GM12878 (cell line): ENCODE measurements at regions not wholly inside any gene's neighbourhood (a gene's known extent, or its start where the extent isn't known, plus 50 kb on each side); places are given as distances from the start of the nearest gene placed in this dataset.

Experiments used
- ATAC-seq: fragments of 200-7000 bp; cut with Tn5 transposase; 3 replicates; pipeline ENCODE4 v1.9.1; 2020; ENCODE audit warnings: mild to moderate bottlenecking, moderate library complexity
- BruUV-seq: library from RNA; stranded (reverse); fragments of 400-500 nt; replicated peaks from 2 replicates; lab custom pipeline; 2021; lab: Mats Ljungman, UMichigan
- CTCF ChIA-PET: fragments of 300-600 bp; sonication (Branson Sonifier 250); formaldehyde crosslinking; extraction: SDS; loops from one replicate; lab custom pipeline; 2021; ENCODE audit warnings: inconsistent platforms; lab: Yijun Ruan, JAX
- POLR2A ChIA-PET: fragments of 350-600 bp; formaldehyde crosslinking; extraction: SDS; loops from one replicate; lab custom pipeline; 2021; ENCODE audit warnings: inconsistent platforms; lab: Charles Lee
- RAD21 ChIA-PET: fragments of 300-600 bp; sonication (Branson Sonifier 250); formaldehyde crosslinking; loops from one replicate; lab custom pipeline; 2023; ENCODE audit warnings: antibody characterized with exemption; ENCODE audit not compliant: unreplicated experiment; lab: Charles Lee
- SMC1A ChIA-PET: fragments of 300-600 bp; sonication (Branson Sonifier 250); formaldehyde crosslinking; loops from one replicate; lab custom pipeline; 2023; ENCODE audit not compliant: unreplicated experiment, uncharacterized antibody; lab: Charles Lee
- DNase-seq: peaks from one replicate; pipeline ENCODE4 v3.0.0-alpha.2; 2011; ENCODE audit warnings: low read depth, low spot score
- FAIRE-seq: peaks from 3 replicates; lab custom pipeline; 2011; peaks lifted over from hg19 to GRCh38; lab: Jason Lieb, UNC
- H2AFZ ChIP-seq: 2 replicates; pipeline ENCODE4 v1.6.0; 2011; ENCODE audit warnings: low read depth, low read length, control low read depth; ENCODE audit not compliant: control insufficient read depth
- H3K27ac ChIP-seq: 2 replicates; pipeline ENCODE4 v1.5.1; 2011; ENCODE audit warnings: control low read depth; ENCODE audit not compliant: control insufficient read depth, insufficient read depth
- H3K27me3 ChIP-seq, 2 experiments: replicated peaks in 1 of 2; 2 replicates each; pipeline versions ENCODE4 v1.6.0 to v1.6.1; 2011; ENCODE audit warnings: low read length in 1 of 2; ENCODE audit not compliant: control insufficient read depth in 2 of 2, insufficient read depth in 2 of 2
- H3K36me3 ChIP-seq, 2 experiments: 2 replicates each; pipeline ENCODE4 v1.5.1; 2011; ENCODE audit warnings: low read length in 1 of 2; ENCODE audit not compliant: control insufficient read depth in 2 of 2, insufficient read depth in 2 of 2
- H3K4me1 ChIP-seq: 2 replicates; pipeline ENCODE4 v1.6.1; 2011; ENCODE audit warnings: mild to moderate bottlenecking, low read length, moderate library complexity, mixed read lengths; ENCODE audit not compliant: control insufficient read depth, insufficient read depth
- H3K4me2 ChIP-seq: 2 replicates; pipeline ENCODE4 v1.6.0; 2011; ENCODE audit warnings: control low read depth; ENCODE audit not compliant: control insufficient read depth, insufficient read depth
- H3K4me3 ChIP-seq: fragments of 200-600 bp; sonication (generic); 2 replicates; pipeline ENCODE4 v1.5.1; 2016
- H3K79me2 ChIP-seq: 2 replicates; pipeline ENCODE4 v1.6.0; 2011; ENCODE audit warnings: low read length; ENCODE audit not compliant: control insufficient read depth, insufficient read depth
- H3K9ac ChIP-seq: 2 replicates; pipeline ENCODE4 v1.8.0; 2011; ENCODE audit warnings: low read length, control low read depth, mixed read lengths; ENCODE audit not compliant: control insufficient read depth, insufficient read depth
- H3K9me3 ChIP-seq: replicated peaks from 3 replicates; pipeline ENCODE4 v1.5.1; 2011; ENCODE audit warnings: mild to moderate bottlenecking, low read length; ENCODE audit not compliant: control insufficient read depth, insufficient read depth
- H4K20me1 ChIP-seq: 2 replicates; pipeline ENCODE4 v1.6.0; 2011; ENCODE audit not compliant: control insufficient read depth, insufficient read depth
- ASH2L ChIP-seq: fragments of 300-600, 200-600 bp; sonication (generic); IDR thresholded peaks from 2 replicates; pipeline ENCODE4 v1.6.1; 2017; ENCODE audit warnings: low read depth, mild to moderate bottlenecking, borderline replicate concordance
- ATF7 ChIP-seq: fragments of 450-650 bp; IDR thresholded peaks from 2 replicates; pipeline ENCODE4 v1.6.1; 2016; ENCODE audit warnings: low read depth, mild to moderate bottlenecking
- BRCA1 ChIP-seq: IDR thresholded peaks from 2 replicates; pipeline ENCODE4 v1.6.1; 2011; ENCODE audit warnings: low read depth, low read length, improper control_type of control experiment
- CHD4 ChIP-seq: fragments of 200-600 bp; sonication (generic); IDR thresholded peaks from 2 replicates; pipeline ENCODE4 v1.6.1; 2016; ENCODE audit warnings: mild to moderate bottlenecking
- E4F1 ChIP-seq: fragments of 450-650 bp; IDR thresholded peaks from 2 replicates; pipeline ENCODE4 v1.6.1; 2018; ENCODE audit warnings: borderline replicate concordance, mild to moderate bottlenecking; ENCODE audit not compliant: partially characterized antibody
- EZH2 ChIP-seq: IDR thresholded peaks from 2 replicates; pipeline ENCODE4 v1.6.1; 2012; ENCODE audit warnings: low read depth, mild to moderate bottlenecking, control low read depth, inconsistent platforms, low read length, borderline replicate concordance; ENCODE audit not compliant: control insufficient read depth
- FOXM1 ChIP-seq: IDR thresholded peaks from 2 replicates; pipeline ENCODE4 v1.6.1; 2012; ENCODE audit warnings: low read depth, mild to moderate bottlenecking, inconsistent platforms, low read length, moderate library complexity
- HDAC2 ChIP-seq: fragments of 200-600 bp; sonication (generic); IDR thresholded peaks from 2 replicates; pipeline ENCODE4 v1.6.1; 2017
- MYB ChIP-seq: fragments of 150-350 bp; IDR thresholded peaks from 2 replicates; pipeline ENCODE4 v1.6.1; 2014; ENCODE audit warnings: mild to moderate bottlenecking, low read depth, low read length, borderline replicate concordance
- NKRF ChIP-seq: fragments of 450-650 bp; conservative IDR thresholded peaks from 2 replicates; pipeline ENCODE4 v1.6.1; 2017; ENCODE audit warnings: mild to moderate bottlenecking, moderate library complexity
- NR2F1 ChIP-seq: fragments of 450-650 bp; conservative IDR thresholded peaks from 2 replicates; pipeline ENCODE4 v1.6.1; 2017; ENCODE audit warnings: mild to moderate bottlenecking
- POLR2AphosphoS5 ChIP-seq: IDR thresholded peaks from 2 replicates; pipeline ENCODE4 v1.6.1; 2011; ENCODE audit warnings: mild to moderate bottlenecking, low read length, inconsistent platforms
- POU2F2 ChIP-seq: IDR thresholded peaks from 3 replicates; pipeline ENCODE4 v1.6.1; 2011; ENCODE audit warnings: low read depth, mild to moderate bottlenecking, low read length, borderline replicate concordance
- RUNX3 ChIP-seq: IDR thresholded peaks from 2 replicates; pipeline ENCODE4 v1.6.1; 2012; ENCODE audit warnings: low read length, inconsistent platforms
- SMAD1 ChIP-seq: fragments of 450-650 bp; IDR thresholded peaks from 2 replicates; pipeline ENCODE4 v1.6.1; 2018; ENCODE audit warnings: mild to moderate bottlenecking, low read depth; ENCODE audit not compliant: partially characterized antibody
- ZNF622 ChIP-seq: fragments of 450-650 bp; IDR thresholded peaks from 2 replicates; pipeline ENCODE4 v1.6.1; 2017; ENCODE audit warnings: mild to moderate bottlenecking, inconsistent platforms
- WGBS: methylation state at CpG from one replicate; pipeline ENCODE4 v1.1.6; 2016; ENCODE audit warnings: low lambda C conversion rate; ENCODE audit not compliant: insufficient replicate concordance, insufficient coverage; ENCODE audit errors: missing lambda C conversion rate; 5-methylcytosine and 5-hydroxymethylcytosine counted together
- in situ Hi-C: fragments of 300-500 bp; cut with MboI; formaldehyde crosslinking; loops from 9 replicates; pipeline ENCODE4 v1.14.3; 2018; ENCODE audit warnings: mixed read lengths
- intact Hi-C: fragments of 100-400 bp; cut with micrococcal nuclease; formaldehyde crosslinking; loops from one replicate; pipeline ENCODE4 v1.14.2; 2022; ENCODE audit not compliant: unreplicated experiment
- TF ChIP-seq, protein P1 (sequence below): IDR thresholded peaks from 2 replicates; pipeline ENCODE4 v1.6.1; 2012; ENCODE audit warnings: low read depth, low read length, improper control_type of control experiment

DNA sequence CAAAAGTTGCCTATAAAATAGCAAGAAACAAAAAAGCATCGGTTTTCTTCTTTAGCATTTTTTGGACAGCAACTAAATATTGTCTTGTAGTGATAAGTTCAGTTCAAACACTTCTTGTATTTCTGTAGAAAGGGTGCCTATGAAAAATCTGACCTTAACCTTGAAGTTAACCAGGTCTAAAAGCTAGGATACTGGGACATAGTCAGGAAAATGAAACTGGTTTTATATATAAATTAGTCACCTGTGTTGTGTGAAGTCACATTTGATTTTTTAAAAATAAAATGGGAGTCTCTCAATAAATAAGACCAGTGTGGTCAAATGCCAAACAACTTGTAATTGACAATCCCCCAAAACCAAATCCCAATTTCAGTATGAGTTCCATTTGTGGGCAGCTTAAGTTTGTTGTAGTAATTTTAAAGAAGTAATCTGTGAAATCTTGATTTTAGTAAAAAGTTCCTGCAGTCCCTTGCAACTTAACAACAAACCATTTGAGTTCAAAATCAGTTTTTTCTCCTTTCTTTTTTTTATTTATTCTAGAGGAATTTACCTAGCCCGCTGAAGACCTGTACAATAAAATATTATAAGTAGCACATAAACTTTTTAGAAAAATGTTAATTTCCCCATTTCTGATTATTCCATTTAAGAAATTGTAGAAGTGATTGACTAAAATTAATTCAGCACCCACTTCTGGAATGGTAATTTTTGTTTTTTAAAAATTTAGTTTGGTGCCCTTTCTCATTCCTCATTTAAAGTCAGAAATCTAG is 84.5 kb upstream of the PPARA start:
- intact Hi-C loops = no loop called here
- H3K36me3 ChIP-seq = no peaks in the 10 kb centered on the region
- CTCF ChIA-PET = no interaction called here
- H3K9me3 ChIP-seq = no peaks in the 10 kb centered on the region
- no peak for TF ChIP-seq ASH2L
- no peak for TF ChIP-seq SMAD1
- no peak for TF ChIP-seq FOXM1
- TF ChIP-seq ZNF622 = no peak
- no peak for TF ChIP-seq ATF7
- TF ChIP-seq POU2F2 = no peak
- no peak for TF ChIP-seq BRCA1
- TF ChIP-seq CHD4 = no peak
- TF ChIP-seq HDAC2 = no peak
- no peak for TF ChIP-seq POLR2AphosphoS5
- no peak for TF ChIP-seq E4F1
- no peak for TF ChIP-seq MYB
- TF ChIP-seq, protein P1, sequence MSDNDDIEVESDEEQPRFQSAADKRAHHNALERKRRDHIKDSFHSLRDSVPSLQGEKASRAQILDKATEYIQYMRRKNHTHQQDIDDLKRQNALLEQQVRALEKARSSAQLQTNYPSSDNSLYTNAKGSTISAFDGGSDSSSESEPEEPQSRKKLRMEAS = no peak
- TF ChIP-seq NR2F1 = no peak
- TF ChIP-seq NKRF = no peak
- no peak for TF ChIP-seq EZH2
- TF ChIP-seq RUNX3 = no peak
- H3K9ac ChIP-seq = no peak overlapping the region
- SMC1A ChIA-PET = no interaction called here
- no peaks in the 10 kb centered on the region for H4K20me1 ChIP-seq
- H3K4me3 ChIP-seq = no peak overlapping the region
- no peak overlapping the region for H3K4me2 ChIP-seq
- POLR2A ChIA-PET = no interaction called here
- no peaks in the 10 kb centered on the region; a peak in 2 of 4 replicates for H3K27me3 ChIP-seq
- in situ Hi-C loops = no loop called here
- ATAC-seq (no peak), FAIRE-seq (no peak), DNase-seq (no peak)
- BruUV-seq = no TSS peak
- peaks cover 16% of the 10 kb centered on the region for H3K79me2 ChIP-seq
- H3K4me1 ChIP-seq = peaks cover 6% of the 10 kb centered on the region
- no peak overlapping the region for H2AFZ ChIP-seq
- RAD21 ChIA-PET = no interaction called here
- 97% methylated on average over 2 of the region's 2 CpGs for WGBS
- no peak overlapping the region for H3K27ac ChIP-seq
